ENCODE measurements at regions not wholly inside any gene's neighbourhood (a gene's known extent, or its start where the extent isn't known, plus 50 kb on each side); places are given as distances from the start of the nearest gene placed in this dataset.

- CTCF ChIA-PET (ENCODE audit: low intra/inter-chr PET ratio, low total read pairs): no interaction called here
- H3K27ac ChIP-seq (ENCODE audit: extremely low read length, insufficient read depth, low read length): no peak overlapping the region
- H2AFZ ChIP-seq (ENCODE audit: low read length): no peak overlapping the region
- no peak for TF ChIP-seq MYNN (CRISPR knock-in tag; IDR thresholded peaks at IDR 0.05; ENCODE audit: low read depth)
- TF ChIP-seq KDM1A (CRISPR knock-in tag; IDR thresholded peaks at IDR 0.05): no peak
- no peak for TF ChIP-seq ZNF484 (CRISPR knock-in tag; IDR thresholded peaks at IDR 0.05; ENCODE audit: borderline replicate concordance, low read depth)
- no peak for TF ChIP-seq IKZF5 (CRISPR knock-in tag; IDR thresholded peaks at IDR 0.05)
- no peak for TF ChIP-seq ZNF782 (CRISPR knock-in tag; IDR thresholded peaks at IDR 0.05; ENCODE audit: borderline replicate concordance)
- no peak for TF ChIP-seq TMF1 (CRISPR knock-in tag; IDR thresholded peaks at IDR 0.05; ENCODE audit: low read depth)
- no peak for TF ChIP-seq ZNF747 (CRISPR knock-in tag; IDR thresholded peaks at IDR 0.05; ENCODE audit: borderline replicate concordance)
- TF ChIP-seq PLRG1 (conservative IDR thresholded peaks at IDR 0.05): no peak
- no peak for TF ChIP-seq TEF (CRISPR knock-in tag; IDR thresholded peaks at IDR 0.05)
- no peak for TF ChIP-seq NBN (conservative IDR thresholded peaks at IDR 0.05)
- no peak for TF ChIP-seq PITX1 (CRISPR knock-in tag; IDR thresholded peaks at IDR 0.05)
- TF ChIP-seq ZNF761 (CRISPR knock-in tag; conservative IDR thresholded peaks at IDR 0.05): no peak
- no peak for TF ChIP-seq ZNF549 (CRISPR knock-in tag; IDR thresholded peaks at IDR 0.05)
- no peak overlapping the region for H3K4me2 ChIP-seq (ENCODE audit: low read depth, low read length)
- FAIRE-seq (no peak), DNase-seq (ENCODE audit: low spot score) (no peak), ATAC-seq (no peak)
- POLR2A ChIA-PET: no interaction called here
- no peaks in the 10 kb centered on the region for H3K79me2 ChIP-seq (ENCODE audit: insufficient read depth, low read length)
- intact Hi-C loops (cut with micrococcal nuclease; ENCODE audit: unreplicated experiment): no loop called here
- H3K9ac ChIP-seq (ENCODE audit: insufficient read depth, low read depth, low read length): no peak overlapping the region
- 0% methylated on average over 1 of the region's 1 CpG for WGBS (ENCODE audit: low lambda C conversion rate)
- H4K20me1 ChIP-seq (ENCODE audit: insufficient read depth, low read length): no peaks in the 10 kb centered on the region
- BruUV-seq (replicated peaks): no TSS peak
- no peaks in the 10 kb centered on the region for H3K36me3 ChIP-seq (replicated peaks in 1 of 2; ENCODE audit: control insufficient read depth in 1 of 2, insufficient read depth in 2 of 2, low read length in 2 of 2)
- no peaks in the 10 kb centered on the region for H3K9me3 ChIP-seq (ENCODE audit: low read length)
- no peaks in the 10 kb centered on the region; a peak in 1 of 5 replicates for H3K27me3 ChIP-seq (ENCODE audit: control insufficient read depth in 1 of 2, insufficient read depth in 2 of 2, low read length in 2 of 2)
- H3K4me1 ChIP-seq (ENCODE audit: insufficient read depth, low read length): no peaks in the 10 kb centered on the region
- H3K4me3 ChIP-seq (replicated peaks in 1 of 3; ENCODE audit: insufficient read depth in 1 of 3, low read depth in 2 of 3, low read length in 3 of 3): no peak overlapping the region
- in situ Hi-C loops (cut with HindIII; ENCODE audit: extremely low pct_ligation_motif_present, low pct_unique_long_range_greater_than_20kb): no loop called here
Measured at GRCh38 chr5:148774313-148774712, 52.1 kb upstream of the ADRB2 start.

Measured in HepG2 (cell line).